ENCODE measurements at regions not wholly inside any gene's neighbourhood (a gene's known extent, or its start where the extent isn't known, plus 50 kb on each side); places are given as distances from the start of the nearest gene placed in this dataset.

- TF ChIP-seq REST (IDR thresholded peaks at IDR 0.05; ENCODE audit: unreplicated experiment) (no peak), CTCF (conservative IDR thresholded peaks at IDR 0.05; ENCODE audit: low read depth in 2 of 2) (no peak), NANOG (IDR thresholded peaks at IDR 0.05; ENCODE audit: borderline replicate concordance) (no peak), POLR2AphosphoS5 (IDR thresholded peaks at IDR 0.05; ENCODE audit: low read depth) (no peak)
Measured at GRCh38 chr18:25810736-25811135, 279.7 kb downstream of the SS18 start.

All from GM23338 (cell line).